ENCODE measurements at regions not wholly inside any gene's neighbourhood (a gene's known extent, or its start where the extent isn't known, plus 50 kb on each side); places are given as distances from the start of the nearest gene placed in this dataset.

DNA sequence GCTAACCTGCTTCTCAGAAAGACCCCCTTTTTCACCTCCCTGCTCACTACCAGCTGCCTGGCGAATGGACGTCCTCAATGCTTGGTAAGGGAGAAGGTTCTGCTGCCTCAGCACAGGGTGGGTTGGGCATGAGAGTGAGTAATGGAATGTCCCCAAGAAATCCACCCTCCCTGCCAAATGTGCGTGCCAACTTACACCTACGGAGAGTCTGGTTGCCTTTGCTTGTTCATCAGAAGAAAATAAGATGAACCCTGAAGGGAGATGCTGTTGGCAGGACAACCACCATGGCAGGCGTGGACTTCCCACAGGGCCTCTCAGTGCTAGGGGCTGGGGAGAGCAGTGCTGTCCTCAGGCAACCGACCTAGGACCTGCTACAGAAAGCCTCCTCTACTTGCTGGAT lies 106.0 kb downstream of the XCL2 start:
- TF ChIP-seq, protein P1, sequence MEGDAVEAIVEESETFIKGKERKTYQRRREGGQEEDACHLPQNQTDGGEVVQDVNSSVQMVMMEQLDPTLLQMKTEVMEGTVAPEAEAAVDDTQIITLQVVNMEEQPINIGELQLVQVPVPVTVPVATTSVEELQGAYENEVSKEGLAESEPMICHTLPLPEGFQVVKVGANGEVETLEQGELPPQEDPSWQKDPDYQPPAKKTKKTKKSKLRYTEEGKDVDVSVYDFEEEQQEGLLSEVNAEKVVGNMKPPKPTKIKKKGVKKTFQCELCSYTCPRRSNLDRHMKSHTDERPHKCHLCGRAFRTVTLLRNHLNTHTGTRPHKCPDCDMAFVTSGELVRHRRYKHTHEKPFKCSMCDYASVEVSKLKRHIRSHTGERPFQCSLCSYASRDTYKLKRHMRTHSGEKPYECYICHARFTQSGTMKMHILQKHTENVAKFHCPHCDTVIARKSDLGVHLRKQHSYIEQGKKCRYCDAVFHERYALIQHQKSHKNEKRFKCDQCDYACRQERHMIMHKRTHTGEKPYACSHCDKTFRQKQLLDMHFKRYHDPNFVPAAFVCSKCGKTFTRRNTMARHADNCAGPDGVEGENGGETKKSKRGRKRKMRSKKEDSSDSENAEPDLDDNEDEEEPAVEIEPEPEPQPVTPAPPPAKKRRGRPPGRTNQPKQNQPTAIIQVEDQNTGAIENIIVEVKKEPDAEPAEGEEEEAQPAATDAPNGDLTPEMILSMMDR (IDR thresholded peaks at IDR 0.05; ENCODE audit: insufficient read depth, low read depth, low read length, missing control alignments), result no peak
- H3K4me3 ChIP-seq (ENCODE audit: low read length), result no peak overlapping the region
- peak; percentile 36 for DNase-seq (ENCODE audit: low read depth)

- TF ChIP-seq, protein P1 (IDR thresholded peaks at IDR 0.05; ENCODE audit: insufficient read depth, low read depth, low read length, missing control alignments), result no peak
- H3K4me3 ChIP-seq (ENCODE audit: low read length), result no peak overlapping the region
- DNase-seq (ENCODE audit: low read depth), result no peak
Observed at GRCh38 chr1:168435439-168435838, 108.4 kb downstream of the XCL2 start.

- DNase-seq (ENCODE audit: low read depth), result no peak
- TF ChIP-seq, protein P1 (IDR thresholded peaks at IDR 0.05; ENCODE audit: insufficient read depth, low read depth, low read length, missing control alignments), result no peak
- H3K4me3 ChIP-seq (ENCODE audit: low read length), result no peak overlapping the region
Observed at GRCh38 chr1:168433238-168433637, 110.6 kb downstream of the XCL2 start.

GRCh38 chr1:168431882-168432281 lies 111.9 kb downstream of the XCL2 start:
- TF ChIP-seq, protein P1 (IDR thresholded peaks at IDR 0.05; ENCODE audit: insufficient read depth, low read depth, low read length, missing control alignments), result no peak

GRCh38 chr1:168430321-168430720 lies 113.5 kb downstream of the XCL2 start:
- no peak overlapping the region for H3K4me3 ChIP-seq (ENCODE audit: low read length)
- TF ChIP-seq, protein P1 (IDR thresholded peaks at IDR 0.05; ENCODE audit: insufficient read depth, low read depth, low read length, missing control alignments), result no peak
- no peak for DNase-seq (ENCODE audit: low read depth)

More at GRCh38 chr1:168431882-168432281, 111.9 kb downstream of the XCL2 start:
- no peak overlapping the region for H3K4me3 ChIP-seq (ENCODE audit: low read length)
- no peak for DNase-seq (ENCODE audit: low read depth)

DNA sequence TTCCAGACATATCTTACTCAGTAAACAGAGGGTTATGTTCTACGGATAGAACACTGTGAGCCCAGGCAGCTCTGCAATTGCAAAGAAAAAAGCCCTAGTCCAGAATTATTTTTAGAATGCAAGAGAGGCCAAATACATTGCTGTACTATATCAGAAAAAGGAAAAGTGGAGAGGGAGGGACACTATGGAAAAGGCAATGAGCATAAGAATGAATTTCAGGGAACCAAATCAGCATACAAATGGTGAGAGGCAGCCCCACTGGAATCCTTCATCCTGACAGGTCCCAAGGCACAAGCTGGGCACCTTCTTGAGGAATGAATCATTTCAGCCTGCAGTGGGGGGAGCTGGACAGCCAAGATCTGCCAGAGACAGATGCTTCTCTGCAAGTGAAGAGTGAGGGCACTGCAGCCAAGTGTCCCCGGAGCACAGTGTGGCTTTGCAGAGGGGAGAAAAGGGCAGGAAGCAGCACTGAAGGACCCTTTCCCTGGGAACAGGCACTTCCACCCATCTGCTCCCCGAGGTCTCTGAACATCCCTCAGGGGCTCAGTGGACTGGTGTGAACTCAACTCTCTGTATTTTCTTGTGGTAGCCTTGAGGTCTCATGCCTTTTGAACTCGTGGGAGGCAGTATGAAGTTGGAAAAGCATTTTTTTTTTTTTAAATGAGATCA lies 115.6 kb downstream of the XCL2 start:
- TF ChIP-seq, protein P1 (IDR thresholded peaks at IDR 0.05; ENCODE audit: insufficient read depth, low read depth, low read length, missing control alignments), result no peak
- H3K4me3 ChIP-seq (ENCODE audit: low read length), result no peak overlapping the region
- DNase-seq (ENCODE audit: low read depth), result no peak

GRCh38 chr1:168427051-168427450 lies 116.7 kb downstream of the XCL2 start:
- DNase-seq (ENCODE audit: low read depth), result no peak
- TF ChIP-seq, protein P1 (IDR thresholded peaks at IDR 0.05; ENCODE audit: insufficient read depth, low read depth, low read length, missing control alignments), result no peak

More at GRCh38 chr1:168427051-168427450, 116.7 kb downstream of the XCL2 start:
- no peak overlapping the region for H3K4me3 ChIP-seq (ENCODE audit: low read length)
